Spleen (tissue), 11 donors: ENCODE measurements at regions not wholly inside any gene's neighbourhood (a gene's known extent, or its start where the extent isn't known, plus 50 kb on each side); places are given as distances from the start of the nearest gene placed in this dataset.

Experiments
- DNase-seq: peaks from one replicate; pipeline ENCODE4 v3.0.0-alpha.2; 2020
- H3K27ac ChIP-seq, 8 donors: fragments of 200-600 bp; sonication (generic) in 7 of 8; 1 replicate in 4 of 8; 2 replicates in 4 of 8; pipeline versions ENCODE4 v1.5.0 to v1.8.0; 2016 to 2021; ENCODE audit warnings: inconsistent platforms in 4 of 8, mild to moderate bottlenecking in 4 of 8, moderate library complexity in 1 of 8
- H3K27me3 ChIP-seq, 7 donors: fragments of 200-600 bp; sonication (generic) in 6 of 7; replicated peaks in 1 of 7; 1 replicate in 4 of 7; 2 replicates in 3 of 7; pipeline versions ENCODE4 v1.5.0 to v1.8.0; 2016 to 2021; ENCODE audit warnings: inconsistent platforms in 3 of 7, mild to moderate bottlenecking in 1 of 7
- H3K36me3 ChIP-seq, 6 donors: fragments of 200-600 bp; sonication (generic) in 5 of 6; 1 replicate in 4 of 6; 2 replicates in 2 of 6; pipeline versions ENCODE4 v1.5.0 to v1.8.0; 2016 to 2021; ENCODE audit warnings: inconsistent platforms in 2 of 6
- H3K4me1 ChIP-seq, 6 donors: fragments of 200-600 bp; sonication (generic) in 5 of 6; 1 replicate in 3 of 6; 2 replicates in 3 of 6; pipeline versions ENCODE4 v1.5.0 to v1.8.0; 2016 to 2021; ENCODE audit warnings: inconsistent platforms in 3 of 6
- H3K4me3 ChIP-seq, 8 donors: fragments of 200-600 bp; sonication (generic) in 7 of 8; 1 replicate in 4 of 8; 2 replicates in 4 of 8; pipeline versions ENCODE4 v1.5.0 to v1.8.0; 2016 to 2021; ENCODE audit warnings: inconsistent platforms in 4 of 8, mild to moderate bottlenecking in 4 of 8, moderate library complexity in 2 of 8
- H3K9me3 ChIP-seq, 8 donors: fragments of 200-600 bp; sonication (generic) in 7 of 8; 1 replicate in 4 of 8; 2 replicates in 4 of 8; pipeline versions ENCODE4 v1.5.0 to v1.8.0; 2016 to 2021; ENCODE audit warnings: inconsistent platforms in 4 of 8
- CTCF ChIP-seq, 11 experiments: fragments of 200-600 bp in 7 of 11; fragments of 450-650 bp in 4 of 11; sonication (generic) in 4 of 11; IDR thresholded peaks in 8 of 11; conservative IDR thresholded peaks in 3 of 11; 1 replicate in 7 of 11; 2 replicates in 4 of 11; pipeline versions ENCODE4 v1.4.0 to v1.8.0; 2016 to 2021; ENCODE audit warnings: antibody characterized with exemption in 11 of 11, inconsistent platforms in 4 of 11, mild to moderate bottlenecking in 1 of 11
- POLR2A ChIP-seq, 3 donors: fragments of 450-650 bp; IDR thresholded peaks; one replicate each; pipeline ENCODE4 v1.5.1; 2017; ENCODE audit warnings: antibody characterized with exemption in 3 of 3, mild to moderate bottlenecking in 1 of 3
- POLR2AphosphoS5 ChIP-seq, 3 donors: sonication (generic); formaldehyde crosslinking; IDR thresholded peaks; one replicate each; pipeline ENCODE4 v1.5.1; 2017; ENCODE audit warnings: antibody characterized with exemption in 3 of 3
- WGBS, 5 donors: extraction: QIAGEN DNeasy Blood & Tissue Kit in 3 of 5; methylation state at CpG; one replicate each; pipeline versions ENCODE4 v1.1.5 to v1.1.7; 2013 to 2018; 5-methylcytosine and 5-hydroxymethylcytosine counted together
- intact Hi-C: fragments of 100-400 bp; cut with DNase I; formaldehyde crosslinking; loops from one replicate; pipeline ENCODE4 v1.15.0; 2023; ENCODE audit warnings: low total_unique reads
- donor health status: healthy with polysubstance abuse.
- donor health status: DM: no; HTN: no; CAD: no; lungs with moderate emphysema.
- donor health status: DM: no; HTN: no; CAD: no.
- donor health status: Bipolar disorder and iron deficiency.
- donor health status: healthy.
- donor health status: DM: no; HTN: no; CAD: no.
- donor health status: DM: yes; HTN: yes; CAD: no.

DNA sequence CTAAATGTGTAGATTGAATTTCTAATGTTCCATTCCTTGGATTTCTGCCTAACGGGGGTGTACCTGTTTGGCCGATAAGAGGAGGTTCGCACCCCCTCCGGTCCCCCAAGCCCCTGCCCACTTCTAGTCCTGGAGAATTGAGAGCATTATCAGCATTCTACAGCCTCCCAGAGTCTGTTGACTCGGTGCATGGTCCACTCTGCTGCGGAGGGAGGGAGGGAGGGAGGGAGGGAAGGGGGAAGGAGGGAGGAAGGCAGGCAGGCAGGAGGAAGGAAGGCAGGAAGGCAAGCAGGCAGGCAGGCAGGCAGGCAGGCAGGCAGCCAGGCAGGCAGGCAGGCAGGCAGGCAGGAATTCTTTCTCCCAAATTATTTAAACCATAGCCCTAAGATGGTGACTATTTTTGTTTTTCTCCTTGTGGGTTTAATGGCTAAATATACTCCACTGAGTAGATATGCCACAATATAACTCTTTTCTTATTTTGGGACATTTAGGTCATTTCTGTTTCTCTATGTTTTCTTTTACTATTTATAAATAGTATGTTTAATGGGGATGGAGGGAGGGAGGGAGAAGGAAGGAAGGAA is 69.5 kb upstream of the CHST15 start:
- Histone ChIP-seq H3K4me1 (no peaks in the 10 kb centered on the region), H3K9me3 (no peaks in the 10 kb centered on the region), H3K4me3 (no peak overlapping the region), H3K27ac (no peak overlapping the region), H3K27me3 (no peaks in the 10 kb centered on the region), H3K36me3 (no peaks in the 10 kb centered on the region)
- DNase-seq: no peak
- TF ChIP-seq POLR2AphosphoS5 (IDR thresholded peaks at IDR 0.05) (no peak), CTCF (IDR thresholded peaks at IDR 0.05 in 8 of 11, conservative IDR thresholded peaks at IDR 0.05 in 3 of 11) (no peak), POLR2A (IDR thresholded peaks at IDR 0.05) (no peak)
- intact Hi-C loops: no loop called here
- 65 to 88% (median 81%) methylated on average over 6 of the region's 6 CpGs for WGBS, 5 donors

GRCh38 chr10:124162136-124162535 is 68.7 kb upstream of the CHST15 start:
- Histone ChIP-seq H3K27ac (no peak overlapping the region), H3K9me3 (no peaks in the 10 kb centered on the region), H3K36me3 (no peaks in the 10 kb centered on the region), H3K27me3 (no peaks in the 10 kb centered on the region), H3K4me1 (peaks cover 0 to 5% (median under 1%) of the 10 kb centered on the region in 6 donors), H3K4me3 (no peak overlapping the region)
- no peak for DNase-seq
- TF ChIP-seq POLR2AphosphoS5 (IDR thresholded peaks at IDR 0.05) (no peak), POLR2A (IDR thresholded peaks at IDR 0.05) (no peak), CTCF (IDR thresholded peaks at IDR 0.05 in 8 of 11, conservative IDR thresholded peaks at IDR 0.05 in 3 of 11) (no peak)
- WGBS, 5 donors: 78 to 93% (median 90%) methylated on average over 6 of the region's 6 CpGs
- intact Hi-C loops: no loop called here

GRCh38 chr10:124161601-124162000 is 68.2 kb upstream of the CHST15 start:
- H3K27ac ChIP-seq: no peak overlapping the region

More at GRCh38 chr10:124161601-124162000, 68.2 kb upstream of the CHST15 start:
- DNase-seq: no peak
- TF ChIP-seq CTCF (IDR thresholded peaks at IDR 0.05 in 8 of 11, conservative IDR thresholded peaks at IDR 0.05 in 3 of 11) (no peak), POLR2A (IDR thresholded peaks at IDR 0.05) (no peak), POLR2AphosphoS5 (IDR thresholded peaks at IDR 0.05) (no peak)
- Histone ChIP-seq H3K4me3 (no peak overlapping the region), H3K9me3 (no peaks in the 10 kb centered on the region), H3K27me3 (no peaks in the 10 kb centered on the region), H3K4me1 (peaks cover 0 to 11% (median 5%) of the 10 kb centered on the region in 6 donors), H3K36me3 (no peaks in the 10 kb centered on the region)
- 70 to 90% (median 86%) methylated on average over 5 of the region's 5 CpGs for WGBS, 5 donors
- intact Hi-C loops: no loop called here
